ENCODE measurements at regions not wholly inside any gene's neighbourhood (a gene's known extent, or its start where the extent isn't known, plus 50 kb on each side); places are given as distances from the start of the nearest gene placed in this dataset.

GRCh38 chr1:113247355-113247754 lies 143.0 kb upstream of the MAGI3 start:
- no peak for DNase-seq (ENCODE audit: low read depth)
- no peak overlapping the region for H3K4me3 ChIP-seq (ENCODE audit: low read depth, low read length)
- TF ChIP-seq, protein P1, sequence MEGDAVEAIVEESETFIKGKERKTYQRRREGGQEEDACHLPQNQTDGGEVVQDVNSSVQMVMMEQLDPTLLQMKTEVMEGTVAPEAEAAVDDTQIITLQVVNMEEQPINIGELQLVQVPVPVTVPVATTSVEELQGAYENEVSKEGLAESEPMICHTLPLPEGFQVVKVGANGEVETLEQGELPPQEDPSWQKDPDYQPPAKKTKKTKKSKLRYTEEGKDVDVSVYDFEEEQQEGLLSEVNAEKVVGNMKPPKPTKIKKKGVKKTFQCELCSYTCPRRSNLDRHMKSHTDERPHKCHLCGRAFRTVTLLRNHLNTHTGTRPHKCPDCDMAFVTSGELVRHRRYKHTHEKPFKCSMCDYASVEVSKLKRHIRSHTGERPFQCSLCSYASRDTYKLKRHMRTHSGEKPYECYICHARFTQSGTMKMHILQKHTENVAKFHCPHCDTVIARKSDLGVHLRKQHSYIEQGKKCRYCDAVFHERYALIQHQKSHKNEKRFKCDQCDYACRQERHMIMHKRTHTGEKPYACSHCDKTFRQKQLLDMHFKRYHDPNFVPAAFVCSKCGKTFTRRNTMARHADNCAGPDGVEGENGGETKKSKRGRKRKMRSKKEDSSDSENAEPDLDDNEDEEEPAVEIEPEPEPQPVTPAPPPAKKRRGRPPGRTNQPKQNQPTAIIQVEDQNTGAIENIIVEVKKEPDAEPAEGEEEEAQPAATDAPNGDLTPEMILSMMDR (IDR thresholded peaks at IDR 0.05; ENCODE audit: low read depth, low read length, missing control alignments): no peak

DNA sequence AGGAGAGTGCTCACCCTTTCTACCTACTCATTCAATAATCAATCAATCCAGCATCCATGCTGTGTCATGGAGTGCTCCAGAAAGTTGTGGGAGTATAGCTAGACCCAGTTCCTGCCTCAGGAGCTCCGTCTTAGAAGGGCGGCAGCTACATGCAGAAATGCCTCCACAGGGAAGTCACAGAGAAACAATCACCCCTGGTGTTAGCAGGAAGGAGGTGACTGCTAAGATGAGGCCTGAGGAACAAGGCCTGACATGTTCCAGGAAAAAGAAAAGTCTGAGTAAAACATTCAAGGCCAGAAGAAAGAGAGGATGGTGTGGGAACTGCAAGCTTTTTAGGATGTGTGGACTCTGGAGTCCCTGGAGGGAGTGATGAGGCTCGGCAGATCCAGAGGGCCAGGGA lies 142.5 kb upstream of the MAGI3 start:
- TF ChIP-seq, protein P1 (IDR thresholded peaks at IDR 0.05; ENCODE audit: low read depth, low read length, missing control alignments): no peak
- no peak overlapping the region for H3K4me3 ChIP-seq (ENCODE audit: low read depth, low read length)
- no peak for DNase-seq (ENCODE audit: low read depth)

GRCh38 chr1:113248494-113248893 lies 141.8 kb upstream of the MAGI3 start:
- TF ChIP-seq, protein P1 (IDR thresholded peaks at IDR 0.05; ENCODE audit: low read depth, low read length, missing control alignments): no peak
- no peak overlapping the region for H3K4me3 ChIP-seq (ENCODE audit: low read depth, low read length)
- DNase-seq (ENCODE audit: low read depth): no peak

DNA sequence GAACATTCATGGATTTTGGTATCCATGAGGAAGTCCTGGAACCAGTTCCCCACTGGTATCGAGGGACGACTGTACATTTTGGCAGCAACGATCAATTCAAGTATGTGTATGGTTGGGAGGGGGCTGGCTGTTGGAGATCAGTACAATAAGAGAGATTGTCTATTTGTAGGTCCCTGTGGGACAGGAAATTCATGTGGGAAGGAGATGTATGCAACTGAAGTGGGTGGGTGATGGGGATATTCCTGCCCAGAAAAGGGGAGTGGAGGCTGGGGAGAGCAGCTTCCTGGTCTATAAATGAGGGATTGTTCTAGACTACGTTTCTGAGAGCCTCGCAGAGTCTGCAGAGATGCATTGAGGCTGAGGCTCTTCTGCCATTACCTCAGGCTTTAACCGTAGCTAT lies 140.2 kb upstream of the MAGI3 start:
- DNase-seq (ENCODE audit: low read depth): no peak
- TF ChIP-seq, protein P1 (IDR thresholded peaks at IDR 0.05; ENCODE audit: low read depth, low read length, missing control alignments): no peak
- no peak overlapping the region for H3K4me3 ChIP-seq (ENCODE audit: low read depth, low read length)

DNA sequence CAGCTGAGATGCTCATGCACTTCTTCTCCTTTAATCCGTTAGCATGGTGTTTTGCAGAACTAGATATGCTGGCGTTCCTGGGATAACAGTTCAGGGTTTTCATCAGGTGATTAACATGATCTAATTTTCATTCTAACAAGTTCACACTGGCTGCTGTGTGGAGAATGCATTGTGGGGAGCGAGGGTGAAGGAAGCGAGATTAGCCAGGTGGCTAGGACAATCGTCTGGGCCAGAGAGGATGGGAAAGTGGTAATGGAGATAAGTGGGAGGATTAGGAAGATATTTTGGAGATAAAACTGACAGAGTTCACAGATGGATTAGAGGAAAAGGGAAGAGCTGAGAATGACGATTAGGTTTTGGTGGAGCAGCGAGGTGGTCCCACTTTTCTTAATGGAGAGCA lies 138.1 kb upstream of the MAGI3 start:
- H3K4me3 ChIP-seq (ENCODE audit: low read depth, low read length): no peak overlapping the region
- DNase-seq (ENCODE audit: low read depth): no peak
- TF ChIP-seq, protein P1 (IDR thresholded peaks at IDR 0.05; ENCODE audit: low read depth, low read length, missing control alignments): no peak

DNA sequence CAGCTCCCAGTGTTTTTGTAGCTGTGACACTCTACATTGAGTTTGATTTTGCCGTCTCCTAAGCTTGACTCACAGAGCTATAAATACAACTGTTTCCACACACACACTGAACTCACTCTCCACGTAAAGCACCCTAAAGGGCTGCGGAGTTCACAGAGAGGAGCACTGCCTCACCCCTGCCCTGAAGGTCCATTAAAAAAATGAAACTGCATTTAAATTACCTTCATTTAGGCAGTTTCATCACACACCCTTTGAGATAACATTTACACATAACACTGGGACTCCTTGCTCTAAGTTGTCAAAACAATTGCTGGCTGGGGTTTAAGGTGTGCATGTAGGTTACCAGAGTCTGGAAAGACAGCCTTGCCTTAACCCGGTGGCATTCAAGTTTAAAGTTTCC lies 137.1 kb upstream of the MAGI3 start:
- DNase-seq (ENCODE audit: low read depth): no peak
- TF ChIP-seq, protein P1 (IDR thresholded peaks at IDR 0.05; ENCODE audit: low read depth, low read length, missing control alignments): no peak
- no peak overlapping the region for H3K4me3 ChIP-seq (ENCODE audit: low read depth, low read length)

DNA sequence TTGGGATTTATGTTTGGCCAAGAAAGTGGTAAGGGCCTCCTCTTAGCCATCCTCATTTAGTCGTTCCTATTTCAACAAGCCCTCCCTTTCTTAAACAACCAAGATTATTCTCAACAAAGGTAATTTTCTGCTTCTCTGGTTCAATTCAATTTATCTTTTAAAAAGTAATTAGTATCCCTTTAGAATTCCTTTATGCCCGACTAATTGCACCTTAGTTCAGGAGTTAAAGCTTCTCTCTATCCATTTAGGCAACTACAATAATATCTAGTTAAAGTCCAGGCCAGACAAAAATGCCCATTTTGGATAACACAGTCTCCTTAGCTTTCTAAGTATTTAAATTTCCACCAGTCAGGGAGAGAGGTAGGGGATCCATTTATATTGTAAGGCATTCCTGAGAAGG lies 136.7 kb upstream of the MAGI3 start:
- TF ChIP-seq, protein P1 (IDR thresholded peaks at IDR 0.05; ENCODE audit: low read depth, low read length, missing control alignments): no peak
- H3K4me3 ChIP-seq (ENCODE audit: low read depth, low read length): no peak overlapping the region
- no peak for DNase-seq (ENCODE audit: low read depth)
